Liver (tissue), 8 donors: ENCODE measurements at regions not wholly inside any gene's neighbourhood (a gene's known extent, or its start where the extent isn't known, plus 50 kb on each side); places are given as distances from the start of the nearest gene placed in this dataset.

Experiments
- DNase-seq: peaks from one replicate; pipeline ENCODE4 v3.0.0-alpha.2; 2017; ENCODE audit warnings: low spot score
- H3K27ac ChIP-seq, 2 donors: one replicate each; pipeline ENCODE4 v1.7.0; 2013; ENCODE audit warnings: inconsistent platforms in 2 of 2, low read length in 2 of 2, control low read depth in 1 of 2, low read depth in 1 of 2, mild to moderate bottlenecking in 1 of 2
- H3K27me3 ChIP-seq, 4 donors: one replicate each; pipeline versions ENCODE4 v1.6.1 to v1.7.0; 2013; ENCODE audit warnings: low read length in 3 of 4, inconsistent platforms in 1 of 4, mild to moderate bottlenecking in 1 of 4, moderate library complexity in 1 of 4; ENCODE audit not compliant: control insufficient read depth in 4 of 4, insufficient read depth in 4 of 4
- H3K36me3 ChIP-seq, 4 donors: one replicate each; pipeline versions ENCODE4 v1.6.1 to v1.7.0; 2013; ENCODE audit warnings: low read length in 3 of 4, mild to moderate bottlenecking in 3 of 4, low read depth in 1 of 4, moderate library complexity in 1 of 4; ENCODE audit not compliant: control insufficient read depth in 4 of 4, insufficient read depth in 3 of 4
- H3K4me1 ChIP-seq, 4 donors: one replicate each; pipeline versions ENCODE4 v1.6.1 to v1.7.0; 2013; ENCODE audit warnings: low read length in 3 of 4, mild to moderate bottlenecking in 3 of 4, moderate library complexity in 1 of 4; ENCODE audit not compliant: control insufficient read depth in 4 of 4, insufficient read depth in 4 of 4
- H3K4me3 ChIP-seq, 3 donors: one replicate each; pipeline versions ENCODE4 v1.6.1 to v1.7.0; 2013; ENCODE audit warnings: low read length in 3 of 3, control low read depth in 1 of 3, low read depth in 1 of 3, mild to moderate bottlenecking in 1 of 3
- H3K9ac ChIP-seq, 2 donors: one replicate each; pipeline ENCODE4 v1.7.0; 2013; ENCODE audit warnings: low read length in 2 of 2, mild to moderate bottlenecking in 2 of 2, moderate library complexity in 2 of 2, control low read depth in 1 of 2, low read depth in 1 of 2
- H3K9me3 ChIP-seq, 4 donors: one replicate each; pipeline versions ENCODE4 v1.6.1 to v1.7.0; 2013; ENCODE audit warnings: low read length in 3 of 4; ENCODE audit not compliant: control insufficient read depth in 4 of 4
- ATF3 ChIP-seq: IDR thresholded peaks from 2 replicates; pipeline ENCODE4 v1.6.1; 2016; ENCODE audit warnings: antibody characterized with exemption
- CTCF ChIP-seq: fragments of 150-350 bp; IDR thresholded peaks from 2 replicates; pipeline ENCODE4 v1.5.1; 2017; ENCODE audit warnings: improper control_type of control experiment, low read depth, low read length; ENCODE audit not compliant: missing input control
- FOXA1 ChIP-seq: IDR thresholded peaks from 2 replicates; pipeline ENCODE4 v1.6.1; 2016; ENCODE audit warnings: antibody characterized with exemption
- FOXA2 ChIP-seq: IDR thresholded peaks from 2 replicates; pipeline ENCODE4 v1.6.1; 2016; ENCODE audit warnings: antibody characterized with exemption
- GABPA ChIP-seq, 2 donors: IDR thresholded peaks in 1 of 2; conservative IDR thresholded peaks in 1 of 2; 2 replicates each; pipeline ENCODE4 v1.6.1; 2016; ENCODE audit warnings: antibody characterized with exemption in 2 of 2, mild to moderate bottlenecking in 1 of 2, moderate library complexity in 1 of 2
- HNF4G ChIP-seq: IDR thresholded peaks from 2 replicates; pipeline ENCODE4 v1.6.1; 2016; ENCODE audit warnings: antibody characterized with exemption
- JUND ChIP-seq, 2 donors: IDR thresholded peaks; 2 replicates each; pipeline ENCODE4 v1.6.1; 2016; ENCODE audit warnings: antibody characterized with exemption in 2 of 2
- NR2F2 ChIP-seq: IDR thresholded peaks from 2 replicates; pipeline ENCODE4 v1.6.1; 2016; ENCODE audit warnings: antibody characterized with exemption
- RAD21 ChIP-seq, 2 donors: IDR thresholded peaks; 2 replicates each; pipeline ENCODE4 v1.6.1; 2016; ENCODE audit warnings: antibody characterized with exemption in 2 of 2, mild to moderate bottlenecking in 2 of 2
- RXRA ChIP-seq, 2 donors: IDR thresholded peaks; 2 replicates each; pipeline ENCODE4 v1.6.1; 2017 to 2018; ENCODE audit warnings: antibody characterized with exemption in 2 of 2, mild to moderate bottlenecking in 1 of 2
- SP1 ChIP-seq: IDR thresholded peaks from 2 replicates; pipeline ENCODE4 v1.6.1; 2018; ENCODE audit warnings: antibody characterized with exemption, mild to moderate bottlenecking
- TAF1 ChIP-seq: conservative IDR thresholded peaks from 2 replicates; pipeline ENCODE4 v1.6.1; 2016; ENCODE audit warnings: antibody characterized with exemption, mild to moderate bottlenecking
- YY1 ChIP-seq: IDR thresholded peaks from 2 replicates; pipeline ENCODE4 v1.6.1; 2016; ENCODE audit warnings: antibody characterized with exemption, mild to moderate bottlenecking
- ZBTB33 ChIP-seq: IDR thresholded peaks from 2 replicates; pipeline ENCODE4 v1.6.1; 2016; ENCODE audit warnings: antibody characterized with exemption
- WGBS: extraction: QIAGEN DNeasy Blood & Tissue Kit; methylation state at CpG from one replicate; pipeline ENCODE4 v1.1.7; 2013; 5-methylcytosine and 5-hydroxymethylcytosine counted together
- TF ChIP-seq, protein P1 (sequence below): IDR thresholded peaks from 2 replicates; pipeline ENCODE4 v1.6.1; 2016; ENCODE audit warnings: antibody characterized with exemption
- TF ChIP-seq, protein P2 (sequence below): IDR thresholded peaks from 2 replicates; pipeline ENCODE4 v1.6.1; 2016; ENCODE audit warnings: antibody characterized with exemption, mild to moderate bottlenecking
- donor health status: healthy.
- donor health status: healthy.
- donor health status: healthy.
- donor health status: healthy.
- donor health status: healthy.

GRCh38 chr1:221397141-221397540 is 344.7 kb downstream of the DUSP10 start:
- H3K4me3 ChIP-seq = no peak overlapping the region
- H3K36me3 ChIP-seq = no peaks in the 10 kb centered on the region
- H3K9ac ChIP-seq = no peak overlapping the region
- H3K9me3 ChIP-seq = peaks cover 0 to 5% (median 2%) of the 10 kb centered on the region in 4 donors
- H3K27me3 ChIP-seq = no peaks in the 10 kb centered on the region
- WGBS = 88% methylated on average over 2 of the region's 2 CpGs
- no peak for TF ChIP-seq JUND (IDR thresholded peaks at IDR 0.05)
- TF ChIP-seq SP1 = no peak
- TF ChIP-seq FOXA1 = no peak
- no peak for TF ChIP-seq RXRA (IDR thresholded peaks at IDR 0.05)
- no peak for TF ChIP-seq YY1
- TF ChIP-seq TAF1 = no peak
- TF ChIP-seq FOXA2 = no peak
- no peak for TF ChIP-seq HNF4G
- TF ChIP-seq GABPA (IDR thresholded peaks at IDR 0.05 in 1 of 2, conservative IDR thresholded peaks at IDR 0.05 in 1 of 2) = no peak
- no peak for TF ChIP-seq ZBTB33
- H3K27ac ChIP-seq = no peak overlapping the region
- H3K4me1 ChIP-seq = no peaks in the 10 kb centered on the region
- no peak for DNase-seq

DNA sequence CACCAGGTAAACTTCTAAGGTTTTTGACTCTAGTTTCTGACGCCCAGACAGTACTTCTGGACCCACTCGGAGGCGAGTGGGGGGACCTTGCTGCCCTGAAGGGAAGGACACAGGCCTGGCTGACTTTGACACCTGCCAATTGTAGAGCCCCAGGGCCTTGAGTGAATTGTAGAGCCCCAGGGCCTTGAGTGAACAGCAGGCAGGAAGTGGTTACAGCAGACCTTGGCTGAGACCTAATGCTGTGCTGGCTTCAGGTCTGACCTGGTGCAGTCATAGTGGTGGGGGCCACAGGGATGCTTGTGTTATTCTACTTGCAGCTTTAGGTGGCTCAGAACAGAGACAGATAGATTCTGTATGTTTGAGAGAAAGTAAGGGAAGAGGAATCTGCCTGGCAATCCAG is 344.3 kb downstream of the DUSP10 start:
- DNase-seq = no peak

More for the DNA sequence above, 344.3 kb downstream of the DUSP10 start:
- 95% methylated on average over 3 of the region's 3 CpGs for WGBS
- no peaks in the 10 kb centered on the region for H3K36me3 ChIP-seq
- no peak overlapping the region for H3K4me3 ChIP-seq
- peaks cover 0 to 5% (median 2%) of the 10 kb centered on the region in 4 donors for H3K9me3 ChIP-seq
- TF ChIP-seq, protein P1, sequence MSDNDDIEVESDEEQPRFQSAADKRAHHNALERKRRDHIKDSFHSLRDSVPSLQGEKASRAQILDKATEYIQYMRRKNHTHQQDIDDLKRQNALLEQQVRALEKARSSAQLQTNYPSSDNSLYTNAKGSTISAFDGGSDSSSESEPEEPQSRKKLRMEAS = no peak
- TF ChIP-seq, protein P2, sequence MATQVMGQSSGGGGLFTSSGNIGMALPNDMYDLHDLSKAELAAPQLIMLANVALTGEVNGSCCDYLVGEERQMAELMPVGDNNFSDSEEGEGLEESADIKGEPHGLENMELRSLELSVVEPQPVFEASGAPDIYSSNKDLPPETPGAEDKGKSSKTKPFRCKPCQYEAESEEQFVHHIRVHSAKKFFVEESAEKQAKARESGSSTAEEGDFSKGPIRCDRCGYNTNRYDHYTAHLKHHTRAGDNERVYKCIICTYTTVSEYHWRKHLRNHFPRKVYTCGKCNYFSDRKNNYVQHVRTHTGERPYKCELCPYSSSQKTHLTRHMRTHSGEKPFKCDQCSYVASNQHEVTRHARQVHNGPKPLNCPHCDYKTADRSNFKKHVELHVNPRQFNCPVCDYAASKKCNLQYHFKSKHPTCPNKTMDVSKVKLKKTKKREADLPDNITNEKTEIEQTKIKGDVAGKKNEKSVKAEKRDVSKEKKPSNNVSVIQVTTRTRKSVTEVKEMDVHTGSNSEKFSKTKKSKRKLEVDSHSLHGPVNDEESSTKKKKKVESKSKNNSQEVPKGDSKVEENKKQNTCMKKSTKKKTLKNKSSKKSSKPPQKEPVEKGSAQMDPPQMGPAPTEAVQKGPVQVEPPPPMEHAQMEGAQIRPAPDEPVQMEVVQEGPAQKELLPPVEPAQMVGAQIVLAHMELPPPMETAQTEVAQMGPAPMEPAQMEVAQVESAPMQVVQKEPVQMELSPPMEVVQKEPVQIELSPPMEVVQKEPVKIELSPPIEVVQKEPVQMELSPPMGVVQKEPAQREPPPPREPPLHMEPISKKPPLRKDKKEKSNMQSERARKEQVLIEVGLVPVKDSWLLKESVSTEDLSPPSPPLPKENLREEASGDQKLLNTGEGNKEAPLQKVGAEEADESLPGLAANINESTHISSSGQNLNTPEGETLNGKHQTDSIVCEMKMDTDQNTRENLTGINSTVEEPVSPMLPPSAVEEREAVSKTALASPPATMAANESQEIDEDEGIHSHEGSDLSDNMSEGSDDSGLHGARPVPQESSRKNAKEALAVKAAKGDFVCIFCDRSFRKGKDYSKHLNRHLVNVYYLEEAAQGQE = no peak
- no peak for TF ChIP-seq JUND (IDR thresholded peaks at IDR 0.05)
- TF ChIP-seq RAD21 (IDR thresholded peaks at IDR 0.05) = no peak
- TF ChIP-seq YY1 = no peak
- no peak for TF ChIP-seq HNF4G
- TF ChIP-seq ZBTB33 = no peak
- no peak for TF ChIP-seq GABPA (IDR thresholded peaks at IDR 0.05 in 1 of 2, conservative IDR thresholded peaks at IDR 0.05 in 1 of 2)
- TF ChIP-seq FOXA1 = no peak
- no peak for TF ChIP-seq FOXA2
- no peak for TF ChIP-seq TAF1
- TF ChIP-seq ATF3 = no peak
- TF ChIP-seq NR2F2 = no peak
- TF ChIP-seq CTCF = no peak
- no peaks in the 10 kb centered on the region for H3K27me3 ChIP-seq
- H3K4me1 ChIP-seq = no peaks in the 10 kb centered on the region
- H3K27ac ChIP-seq = no peak overlapping the region
- no peak overlapping the region for H3K9ac ChIP-seq
